ENCODE measurements at regions not wholly inside any gene's neighbourhood (a gene's known extent, or its start where the extent isn't known, plus 50 kb on each side); places are given as distances from the start of the nearest gene placed in this dataset.

DNA sequence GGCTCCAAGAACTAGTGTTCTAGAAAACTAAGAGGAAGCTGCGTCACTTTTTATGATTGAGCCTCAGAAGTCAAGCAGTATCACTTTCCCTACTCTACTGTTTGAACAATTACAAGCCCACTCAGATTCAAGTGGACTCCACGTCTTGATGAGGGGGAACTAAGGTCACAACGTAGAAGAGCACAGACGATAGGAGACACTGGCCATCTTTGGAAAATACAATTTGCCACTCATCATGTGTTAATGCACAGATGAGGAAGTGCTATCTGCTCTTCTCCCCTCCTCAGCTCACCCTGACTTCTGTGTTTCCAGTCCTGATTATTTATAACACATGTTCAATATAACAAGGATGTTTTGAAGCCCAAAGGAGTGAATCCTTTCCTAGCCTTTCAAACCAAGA lies 76.1 kb upstream of the CYP1B1 start:
- TF ChIP-seq, protein P1, sequence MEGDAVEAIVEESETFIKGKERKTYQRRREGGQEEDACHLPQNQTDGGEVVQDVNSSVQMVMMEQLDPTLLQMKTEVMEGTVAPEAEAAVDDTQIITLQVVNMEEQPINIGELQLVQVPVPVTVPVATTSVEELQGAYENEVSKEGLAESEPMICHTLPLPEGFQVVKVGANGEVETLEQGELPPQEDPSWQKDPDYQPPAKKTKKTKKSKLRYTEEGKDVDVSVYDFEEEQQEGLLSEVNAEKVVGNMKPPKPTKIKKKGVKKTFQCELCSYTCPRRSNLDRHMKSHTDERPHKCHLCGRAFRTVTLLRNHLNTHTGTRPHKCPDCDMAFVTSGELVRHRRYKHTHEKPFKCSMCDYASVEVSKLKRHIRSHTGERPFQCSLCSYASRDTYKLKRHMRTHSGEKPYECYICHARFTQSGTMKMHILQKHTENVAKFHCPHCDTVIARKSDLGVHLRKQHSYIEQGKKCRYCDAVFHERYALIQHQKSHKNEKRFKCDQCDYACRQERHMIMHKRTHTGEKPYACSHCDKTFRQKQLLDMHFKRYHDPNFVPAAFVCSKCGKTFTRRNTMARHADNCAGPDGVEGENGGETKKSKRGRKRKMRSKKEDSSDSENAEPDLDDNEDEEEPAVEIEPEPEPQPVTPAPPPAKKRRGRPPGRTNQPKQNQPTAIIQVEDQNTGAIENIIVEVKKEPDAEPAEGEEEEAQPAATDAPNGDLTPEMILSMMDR (IDR thresholded peaks at IDR 0.05; ENCODE audit: poor library complexity): no peak
- TF ChIP-seq EZH2phosphoT487 (IDR thresholded peaks at IDR 0.05; ENCODE audit: low read depth, severe bottlenecking, unreplicated experiment) (no peak), EZH2 (IDR thresholded peaks at IDR 0.05; ENCODE audit: borderline replicate concordance) (no peak)
